ENCODE measurements at regions not wholly inside any gene's neighbourhood (a gene's known extent, or its start where the extent isn't known, plus 50 kb on each side); places are given as distances from the start of the nearest gene placed in this dataset.

DNA sequence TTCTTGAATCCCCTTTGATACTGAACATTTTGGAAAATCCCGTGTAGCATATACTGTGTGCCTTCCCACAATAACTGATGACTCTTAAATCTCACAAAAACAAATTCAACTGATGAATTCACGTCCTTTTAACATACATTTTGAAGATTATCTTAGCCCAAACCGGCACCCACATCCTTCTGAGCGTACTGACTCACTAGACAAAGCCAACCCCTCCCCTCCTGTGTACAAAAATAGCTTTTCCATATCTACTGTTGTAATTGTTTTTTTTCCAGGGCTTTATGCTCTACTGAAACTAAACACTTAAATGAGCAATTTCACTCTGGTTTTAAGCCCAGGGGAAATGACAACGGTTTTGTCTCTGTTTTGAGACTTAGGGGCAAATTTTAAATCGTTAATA is 109.4 kb upstream of the ATF7IP start:
- H3K4me3 ChIP-seq (ENCODE audit: control insufficient read depth, low read depth, low read length) = no peak overlapping the region
- DNase-seq (ENCODE audit: low read depth) = no peak
- TF ChIP-seq, protein P1, sequence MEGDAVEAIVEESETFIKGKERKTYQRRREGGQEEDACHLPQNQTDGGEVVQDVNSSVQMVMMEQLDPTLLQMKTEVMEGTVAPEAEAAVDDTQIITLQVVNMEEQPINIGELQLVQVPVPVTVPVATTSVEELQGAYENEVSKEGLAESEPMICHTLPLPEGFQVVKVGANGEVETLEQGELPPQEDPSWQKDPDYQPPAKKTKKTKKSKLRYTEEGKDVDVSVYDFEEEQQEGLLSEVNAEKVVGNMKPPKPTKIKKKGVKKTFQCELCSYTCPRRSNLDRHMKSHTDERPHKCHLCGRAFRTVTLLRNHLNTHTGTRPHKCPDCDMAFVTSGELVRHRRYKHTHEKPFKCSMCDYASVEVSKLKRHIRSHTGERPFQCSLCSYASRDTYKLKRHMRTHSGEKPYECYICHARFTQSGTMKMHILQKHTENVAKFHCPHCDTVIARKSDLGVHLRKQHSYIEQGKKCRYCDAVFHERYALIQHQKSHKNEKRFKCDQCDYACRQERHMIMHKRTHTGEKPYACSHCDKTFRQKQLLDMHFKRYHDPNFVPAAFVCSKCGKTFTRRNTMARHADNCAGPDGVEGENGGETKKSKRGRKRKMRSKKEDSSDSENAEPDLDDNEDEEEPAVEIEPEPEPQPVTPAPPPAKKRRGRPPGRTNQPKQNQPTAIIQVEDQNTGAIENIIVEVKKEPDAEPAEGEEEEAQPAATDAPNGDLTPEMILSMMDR (IDR thresholded peaks at IDR 0.05; ENCODE audit: control insufficient read depth, insufficient read depth, low read depth, low read length, missing control alignments) = no peak

DNA sequence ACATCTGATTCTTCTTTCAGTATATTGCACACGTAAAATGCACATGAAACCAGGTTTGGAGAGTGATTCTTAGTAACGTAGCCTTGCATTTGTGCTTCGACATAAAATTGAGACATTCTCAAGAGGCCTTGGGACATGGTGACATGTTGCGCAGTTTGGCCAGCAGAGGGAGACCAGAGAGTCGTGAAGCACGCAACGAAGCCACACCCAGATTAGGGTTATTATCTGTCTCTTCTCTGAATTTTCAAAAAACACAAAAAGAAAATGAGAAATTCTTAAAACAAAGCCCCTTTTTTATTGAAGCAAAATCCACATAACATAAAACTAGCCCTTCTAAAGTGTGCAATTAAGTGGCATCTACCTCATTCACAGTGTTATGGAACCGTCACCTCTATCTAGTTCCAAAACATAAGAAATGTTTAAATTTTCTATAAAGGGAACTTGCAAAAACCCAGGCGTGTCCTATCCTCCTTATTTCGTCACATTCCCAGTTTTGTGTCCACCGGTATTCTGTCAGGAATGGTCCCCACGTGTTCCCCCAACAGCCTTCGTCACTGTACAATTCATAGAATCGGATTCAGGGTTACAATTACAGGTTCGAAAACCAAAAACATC is 108.8 kb upstream of the ATF7IP start:
- peak; percentile 68 for DNase-seq (ENCODE audit: low read depth)
- TF ChIP-seq, protein P1 (IDR thresholded peaks at IDR 0.05; ENCODE audit: control insufficient read depth, insufficient read depth, low read depth, low read length, missing control alignments) = peak; percentile 79
- H3K4me3 ChIP-seq (ENCODE audit: control insufficient read depth, low read depth, low read length) = no peak overlapping the region

DNA sequence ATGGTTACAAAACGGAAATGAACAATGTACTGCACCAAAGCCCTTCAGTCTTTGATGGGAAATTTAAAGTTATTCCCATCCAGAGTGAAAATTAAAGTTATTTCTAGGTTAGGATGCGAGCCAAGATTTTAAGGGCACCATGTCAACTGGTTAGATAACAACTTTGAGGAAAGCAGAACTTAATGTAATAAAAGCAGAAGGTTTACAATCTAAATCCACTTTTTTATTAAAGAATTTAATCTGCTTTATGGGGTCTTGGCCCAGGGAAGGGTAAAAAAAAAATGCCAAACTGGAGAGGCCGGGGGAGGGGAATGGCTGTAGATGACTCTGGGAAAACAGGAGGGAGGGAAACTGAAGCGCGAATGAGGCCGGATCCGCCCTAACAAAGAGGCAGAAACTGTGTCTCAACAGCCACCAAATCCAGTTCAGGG is 108.2 kb upstream of the ATF7IP start:
- H3K4me3 ChIP-seq (ENCODE audit: control insufficient read depth, low read depth, low read length) = no peak overlapping the region
- DNase-seq (ENCODE audit: low read depth) = no peak
- TF ChIP-seq, protein P1 (IDR thresholded peaks at IDR 0.05; ENCODE audit: control insufficient read depth, insufficient read depth, low read depth, low read length, missing control alignments) = no peak

DNA sequence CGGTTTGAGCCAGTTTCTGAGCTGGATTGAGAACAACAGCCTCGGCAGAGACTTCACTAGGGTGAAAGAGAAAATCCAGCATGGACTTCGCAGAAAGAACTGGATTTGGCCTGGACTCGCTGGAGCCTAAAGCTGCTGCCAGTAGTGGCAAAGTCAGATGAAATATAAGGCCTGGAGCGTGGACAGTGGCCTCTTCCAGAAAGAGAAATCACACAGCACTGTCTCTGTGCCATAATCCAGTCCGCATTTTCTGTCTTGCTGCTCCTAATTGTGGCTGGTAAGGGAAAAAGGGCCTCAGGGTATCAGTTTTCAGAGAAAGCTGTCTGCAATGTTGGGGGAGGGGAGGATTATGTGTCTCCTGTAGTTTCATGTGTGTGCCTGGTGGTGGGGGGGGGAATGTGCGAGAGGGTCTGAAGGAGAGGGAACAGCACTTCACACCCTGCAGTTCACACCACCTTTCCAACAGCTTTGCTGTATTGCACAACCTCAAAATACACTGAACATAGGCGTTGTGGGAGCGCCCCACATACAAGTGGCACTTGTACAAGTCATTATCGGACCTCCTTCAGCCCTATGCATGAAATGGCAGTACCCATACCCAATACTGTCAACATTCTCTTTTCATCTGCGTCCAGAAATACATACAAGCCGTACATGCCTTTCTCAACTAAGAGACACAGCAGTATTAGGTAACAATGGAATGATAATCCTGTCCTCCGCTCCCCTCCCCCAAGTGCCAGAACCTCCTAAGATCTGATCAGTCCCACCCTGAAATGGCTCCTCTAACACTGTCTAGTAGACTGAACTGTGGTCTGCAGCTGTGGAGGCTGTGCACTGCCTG is 107.5 kb upstream of the ATF7IP start:
- no peak overlapping the region for H3K4me3 ChIP-seq (ENCODE audit: control insufficient read depth, low read depth, low read length)
- TF ChIP-seq, protein P1 (IDR thresholded peaks at IDR 0.05; ENCODE audit: control insufficient read depth, insufficient read depth, low read depth, low read length, missing control alignments) = no peak

DNA sequence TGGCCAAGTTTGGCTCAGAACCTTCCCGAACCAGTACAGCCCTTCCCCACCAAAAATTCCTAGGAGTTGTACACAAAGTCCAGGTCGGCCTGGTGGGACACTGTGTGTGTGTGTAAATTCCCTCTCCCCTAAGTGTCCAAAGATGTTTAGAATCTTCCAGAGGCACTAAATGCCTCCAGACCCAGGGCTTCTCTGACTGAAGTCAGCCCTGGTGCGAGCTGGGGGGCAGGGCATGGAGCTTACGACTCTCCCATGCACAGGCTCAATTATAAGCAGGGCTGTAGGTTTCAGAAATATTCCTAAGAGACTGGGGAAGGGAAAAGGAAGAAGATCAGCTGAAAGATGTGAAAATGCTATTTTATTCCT is 106.9 kb upstream of the ATF7IP start:
- TF ChIP-seq, protein P1 (IDR thresholded peaks at IDR 0.05; ENCODE audit: control insufficient read depth, insufficient read depth, low read depth, low read length, missing control alignments) = no peak

More for the DNA sequence above, 107.5 kb upstream of the ATF7IP start:
- DNase-seq (ENCODE audit: low read depth) = peak; percentile 99

DNA sequence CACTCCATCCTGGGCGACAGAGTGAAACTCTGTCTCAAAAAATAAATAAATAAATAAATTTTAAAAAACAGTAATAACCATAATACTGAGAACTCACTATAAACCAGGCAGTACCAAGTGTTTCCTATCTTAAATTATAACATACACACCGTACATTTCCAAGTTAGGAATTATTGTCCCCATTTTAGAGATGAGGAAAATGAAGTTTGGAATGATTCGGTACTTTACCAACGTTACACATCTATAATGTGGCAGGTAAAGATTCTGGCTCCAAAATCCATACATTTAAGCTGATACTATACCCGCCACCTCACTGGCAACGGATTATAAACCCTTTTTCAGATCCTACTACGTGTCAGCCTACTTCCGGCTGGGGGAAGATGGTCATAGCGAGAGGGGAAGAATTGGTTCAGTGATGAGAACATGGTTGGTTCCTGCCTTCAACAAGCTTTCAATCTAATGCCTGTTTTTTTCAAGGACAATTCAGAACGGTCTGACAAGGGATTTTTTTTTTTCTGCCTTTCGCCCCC is 105.9 kb upstream of the ATF7IP start:
- TF ChIP-seq, protein P1 (IDR thresholded peaks at IDR 0.05; ENCODE audit: control insufficient read depth, insufficient read depth, low read depth, low read length, missing control alignments) = no peak
- no peak overlapping the region for H3K4me3 ChIP-seq (ENCODE audit: control insufficient read depth, low read depth, low read length)
- DNase-seq (ENCODE audit: low read depth) = no peak

More for the DNA sequence above, 106.9 kb upstream of the ATF7IP start:
- H3K4me3 ChIP-seq (ENCODE audit: control insufficient read depth, low read depth, low read length) = no peak overlapping the region
- no peak for DNase-seq (ENCODE audit: low read depth)

All from AG09309 (cell line).